Neural cell (in vitro differentiated cells): ENCODE measurements at regions not wholly inside any gene's neighbourhood (a gene's known extent, or its start where the extent isn't known, plus 50 kb on each side); places are given as distances from the start of the nearest gene placed in this dataset.

Source experiments
- CTCF ChIP-seq: fragments of 450-650 bp; IDR thresholded peaks from 2 replicates; pipeline ENCODE4 v1.5.1; 2014; ENCODE audit warnings: antibody characterized with exemption, mild to moderate bottlenecking, moderate library complexity; ENCODE audit not compliant: poor library complexity, severe bottlenecking
- EP300 ChIP-seq: fragments of 450-650 bp; conservative IDR thresholded peaks from 2 replicates; pipeline ENCODE4 v1.6.1; 2014; ENCODE audit warnings: antibody characterized with exemption, mild to moderate bottlenecking, moderate library complexity; ENCODE audit not compliant: poor library complexity, severe bottlenecking
- POLR2AphosphoS5 ChIP-seq: IDR thresholded peaks from 2 replicates; pipeline ENCODE4 v1.6.1; 2012

GRCh38 chr13:65456150-65456912 lies 1773.8 kb downstream of the PCDH9 start:
- TF ChIP-seq POLR2AphosphoS5 (no peak), CTCF (no peak), EP300 (no peak)
